Kidney glomerular epithelial cell (primary cell): ENCODE measurements at regions not wholly inside any gene's neighbourhood (a gene's known extent, or its start where the extent isn't known, plus 50 kb on each side); places are given as distances from the start of the nearest gene placed in this dataset.
"Not testable (repeated sequence)": the region's sequence is repeated elsewhere in the genome, so short reads cannot be mapped to it uniquely, and the experiment has no call there.

ENCODE experiments used
- DNase-seq: peaks from one replicate; lab custom pipeline; 2025; lab: John Stamatoyannopoulos, UW

DNA sequence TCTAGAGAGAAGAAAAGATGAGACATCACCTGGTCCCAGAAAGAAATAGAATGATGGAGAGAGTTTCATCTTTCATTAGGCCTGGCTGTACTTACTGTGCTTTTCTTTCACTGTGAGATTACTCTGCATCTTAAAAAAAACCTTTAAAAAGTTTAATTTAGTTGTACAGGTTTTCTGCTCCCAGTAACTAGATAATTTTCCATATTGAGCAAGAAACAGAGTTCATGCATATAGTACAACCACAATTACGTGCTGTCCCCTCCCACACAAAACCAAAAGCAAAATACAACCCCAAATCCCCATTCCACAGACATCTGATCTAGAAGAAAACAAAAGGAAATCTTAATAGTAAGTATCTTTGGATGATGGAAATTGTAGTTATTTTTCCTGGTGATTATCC, 371.2 kb downstream of the SH2D1A start:
- DNase-seq, result no peak

DNA sequence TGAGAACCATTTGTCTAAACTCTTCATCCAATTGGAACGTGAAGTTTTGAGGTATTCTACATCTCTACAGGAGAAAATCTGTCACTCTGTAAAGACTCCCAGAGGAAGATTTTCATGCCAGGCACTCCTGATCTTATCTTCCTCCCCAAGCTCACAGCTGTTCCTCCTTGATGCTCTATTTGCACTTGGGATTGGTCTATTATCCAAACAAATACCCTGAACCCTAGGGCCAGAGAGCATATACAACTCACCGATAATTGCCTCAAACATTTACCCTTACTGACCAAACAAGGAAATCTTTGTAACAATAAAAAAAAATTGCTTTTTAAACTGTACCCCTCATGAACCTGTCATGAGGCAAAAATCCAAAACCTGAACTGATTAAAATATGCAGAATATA, 372.7 kb downstream of the SH2D1A start:
- DNase-seq, result no peak

DNA sequence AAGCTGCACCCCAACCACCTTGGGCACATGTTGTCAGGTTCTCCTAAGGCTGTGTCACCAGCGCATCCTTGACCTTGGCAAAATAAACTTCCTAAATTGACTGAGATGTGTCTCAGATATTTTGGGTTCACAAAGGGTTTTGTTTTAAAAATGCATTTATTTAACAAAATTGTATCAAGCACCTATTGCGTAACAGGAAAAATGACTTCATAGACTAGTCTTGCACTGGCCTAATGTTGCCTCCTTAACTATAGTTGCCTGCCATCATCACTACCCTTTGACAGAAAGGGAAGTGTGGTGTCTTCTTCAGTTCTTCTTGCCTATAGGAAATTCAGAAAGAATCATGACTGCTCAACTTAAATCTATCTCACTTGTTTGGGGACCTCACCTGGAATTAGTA, 374.2 kb downstream of the SH2D1A start:
- no peak for DNase-seq

DNA sequence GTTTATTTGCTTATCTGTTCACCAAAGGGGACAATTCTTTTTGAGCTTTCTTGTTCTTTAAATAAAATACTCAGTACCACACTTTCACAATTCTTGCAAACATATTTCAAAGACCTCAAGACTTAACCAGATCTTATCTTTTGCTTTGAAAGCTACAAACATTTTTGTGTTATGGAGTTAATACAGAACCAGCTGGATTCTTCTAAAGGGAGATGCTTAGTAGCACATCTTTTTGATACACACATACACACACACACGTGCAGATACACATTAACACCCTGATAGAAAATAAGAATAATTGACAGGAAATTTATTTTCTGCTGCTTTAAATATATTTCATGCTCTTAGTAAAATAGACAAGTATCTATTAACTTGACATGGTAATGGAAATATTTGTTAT, 379.1 kb downstream of the SH2D1A start:
- DNase-seq, result no peak

DNA sequence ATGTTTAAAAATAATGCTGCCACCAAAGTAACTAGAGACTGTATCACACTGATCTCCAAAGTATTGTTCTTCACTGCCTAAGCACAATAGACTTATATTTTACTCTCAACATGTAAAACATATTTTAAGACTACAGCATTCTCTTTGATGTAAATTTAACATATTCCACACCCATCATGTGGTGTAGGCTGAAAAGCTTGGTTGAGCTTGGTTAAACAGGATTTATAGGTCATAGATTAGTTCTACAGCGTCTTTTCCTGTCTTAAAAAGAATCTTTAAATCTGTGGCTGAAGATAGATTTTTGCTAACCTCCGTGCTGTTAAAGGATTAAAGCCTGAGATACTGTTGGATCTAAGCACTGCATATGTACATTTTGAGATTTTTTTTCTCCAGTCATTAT, 379.9 kb downstream of the SH2D1A start:
- no peak for DNase-seq

DNA sequence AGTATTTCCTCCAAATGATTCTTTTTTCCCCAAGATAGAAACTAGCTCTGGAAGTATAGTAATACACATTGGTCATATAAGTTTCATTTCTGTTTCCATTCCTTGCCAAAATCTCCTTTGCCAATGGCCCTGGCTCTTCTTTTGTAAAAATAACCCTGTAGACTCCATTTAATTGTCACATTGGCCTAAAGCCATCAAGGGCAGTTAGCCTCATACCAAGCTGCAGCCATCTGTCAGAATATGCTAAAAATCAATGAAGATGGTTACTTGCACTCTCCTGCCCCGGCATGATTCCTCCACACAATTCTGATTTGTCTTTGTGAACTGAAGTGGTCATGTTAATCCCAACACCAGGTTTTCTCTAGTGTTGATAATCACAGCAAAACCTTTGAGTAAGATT, 380.5 kb downstream of the SH2D1A start:
- no peak for DNase-seq

DNA sequence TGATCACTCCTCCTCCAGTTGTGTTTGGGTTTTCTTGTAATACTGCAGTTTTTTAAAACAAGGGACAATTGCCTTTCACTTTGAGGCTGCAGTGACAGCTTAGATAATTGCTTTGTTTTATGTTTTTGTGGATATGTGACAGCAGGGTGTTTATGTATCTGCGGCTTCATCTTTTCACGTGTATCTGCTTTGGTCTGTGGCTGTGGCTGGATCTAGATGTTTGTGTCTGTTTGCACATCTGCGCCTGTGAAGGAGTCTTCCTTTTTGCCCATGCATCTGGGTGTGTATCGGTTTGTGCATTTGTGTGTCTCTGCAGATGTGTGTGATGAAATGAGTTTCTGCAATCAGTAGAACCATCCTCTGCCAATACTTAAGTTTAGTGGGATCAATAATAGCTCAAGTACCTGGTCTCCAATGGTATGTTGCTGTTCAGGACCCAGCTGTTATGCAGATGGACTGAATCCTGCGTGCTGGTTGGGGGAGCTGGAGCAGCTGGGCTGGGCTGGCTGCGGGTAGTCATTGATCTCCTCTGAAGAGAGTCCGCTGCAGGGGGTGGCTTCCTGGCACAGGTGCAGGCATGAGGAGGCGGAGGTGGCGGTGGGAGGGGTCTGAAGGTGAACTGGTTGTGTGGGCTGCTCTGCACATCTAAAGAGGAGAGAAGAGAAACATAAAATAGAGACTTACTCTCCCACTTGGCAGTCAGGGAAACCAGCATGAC, 390.3 kb downstream of the SH2D1A start:
- DNase-seq, result no peak

DNA sequence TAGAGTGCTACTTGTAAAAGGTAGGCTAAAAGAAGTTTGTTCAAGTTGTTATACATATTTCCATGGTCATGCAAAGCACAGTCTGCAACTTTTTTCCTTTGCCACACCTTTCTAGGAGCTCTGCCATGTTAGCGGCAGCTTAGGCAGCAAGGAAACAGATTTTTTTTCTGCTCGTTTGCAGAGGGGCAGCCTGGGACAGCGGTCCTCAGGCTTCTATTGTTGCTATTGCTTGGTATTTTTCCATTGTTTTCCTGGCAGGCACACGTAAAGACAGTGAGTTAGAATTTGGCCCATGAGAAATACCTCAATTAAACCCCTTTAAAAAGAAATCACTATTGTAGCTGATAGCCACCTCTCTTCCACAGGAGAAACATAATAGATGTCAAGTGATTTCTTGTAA, 391.4 kb downstream of the SH2D1A start:
- DNase-seq, result no peak

DNA sequence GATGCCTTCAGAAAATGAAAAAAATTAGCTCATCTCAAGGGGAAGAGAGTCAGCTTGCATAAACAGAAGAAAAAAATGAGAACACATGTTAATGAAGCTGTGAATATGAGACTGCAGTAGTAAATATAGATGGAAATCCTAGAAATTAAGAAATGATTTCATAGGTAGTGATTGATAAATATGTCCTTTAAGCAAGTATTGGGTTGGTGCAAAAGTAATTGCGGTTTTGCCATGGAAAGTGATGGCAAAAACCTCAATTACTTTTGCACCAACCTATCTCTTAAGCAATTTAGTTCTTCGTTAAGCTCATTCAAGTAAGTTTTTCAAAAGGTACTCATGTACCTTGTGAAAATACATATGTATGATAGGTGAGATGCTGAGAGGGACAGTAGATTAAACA, 400.9 kb downstream of the SH2D1A start:
- DNase-seq, result no peak

DNA sequence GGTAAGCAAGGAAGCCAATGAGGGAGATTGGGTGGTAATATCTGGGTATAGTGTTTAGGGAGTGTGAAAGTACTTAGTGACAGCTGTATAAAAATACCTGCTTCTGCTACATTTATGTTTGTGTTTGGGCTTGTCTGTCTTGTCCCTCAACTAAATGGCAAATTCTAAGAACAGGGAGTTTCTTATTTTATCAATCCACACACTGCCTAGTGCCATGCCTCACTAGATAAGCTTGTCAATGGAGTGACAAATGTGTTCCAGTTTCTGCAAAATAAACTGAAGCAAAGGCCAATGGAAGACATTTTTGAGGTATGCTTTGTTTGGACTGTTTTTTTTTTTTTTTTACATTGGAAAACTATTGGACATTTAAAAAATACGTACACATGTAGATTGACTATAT, 418.0 kb downstream of the SH2D1A start:
- DNase-seq, result no peak

DNA sequence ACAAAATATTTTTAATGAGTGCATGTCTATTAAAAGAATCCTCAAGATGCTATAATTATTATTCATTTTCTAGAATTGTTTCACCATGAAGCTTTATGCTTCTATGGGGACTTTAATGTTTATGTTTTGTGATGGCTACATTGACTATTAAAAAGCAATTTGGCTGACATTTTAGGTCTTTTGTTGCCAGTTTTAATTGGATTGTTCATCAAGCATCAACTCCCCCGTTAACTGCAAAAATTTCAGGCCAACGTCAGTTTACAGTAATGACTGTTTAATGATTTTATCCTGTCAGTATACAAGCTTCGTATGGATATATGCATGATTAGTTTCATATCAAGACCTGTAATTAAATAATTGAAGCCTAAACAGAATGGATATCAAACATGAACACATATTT, 422.8 kb downstream of the SH2D1A start:
- DNase-seq, result no peak

DNA sequence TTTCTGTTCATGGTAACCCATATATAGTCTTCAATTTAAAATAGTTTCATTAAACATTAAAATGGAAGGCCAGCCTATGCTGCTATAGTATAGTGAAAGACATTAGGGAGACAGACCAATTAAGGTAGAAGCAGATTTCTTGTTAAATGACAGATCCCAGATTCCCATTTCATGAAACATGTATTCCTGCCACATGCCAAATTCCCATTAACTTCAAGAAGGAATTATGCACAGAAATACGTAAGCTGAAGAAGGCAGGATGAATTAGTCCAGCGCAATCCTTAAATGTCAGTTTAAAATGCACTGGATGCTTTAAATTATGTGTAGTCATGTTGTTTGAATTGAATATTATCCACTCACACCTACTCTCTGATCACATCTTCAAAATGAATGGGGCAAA, 424.9 kb downstream of the SH2D1A start:
- no peak for DNase-seq

DNA sequence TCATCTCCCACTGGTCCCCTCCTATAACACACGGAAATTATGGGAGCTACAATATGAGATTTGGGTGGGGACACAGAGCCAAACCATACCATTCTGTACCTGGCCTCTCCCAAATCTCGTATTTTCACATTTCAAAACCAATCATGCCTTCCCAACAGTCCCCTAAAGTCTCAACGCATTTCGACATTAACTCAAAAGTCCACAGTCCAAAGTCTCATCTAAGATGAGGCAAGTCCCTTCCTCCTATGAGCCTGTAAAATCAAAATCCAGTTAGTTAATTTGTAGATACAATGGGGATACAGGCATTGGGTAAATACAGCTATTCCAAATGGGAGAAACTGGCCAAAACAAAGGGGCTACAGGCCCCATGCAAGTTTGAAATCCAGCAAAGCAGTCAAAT, 441.9 kb downstream of the SH2D1A start:
- DNase-seq, result not testable (repeated sequence)

DNA sequence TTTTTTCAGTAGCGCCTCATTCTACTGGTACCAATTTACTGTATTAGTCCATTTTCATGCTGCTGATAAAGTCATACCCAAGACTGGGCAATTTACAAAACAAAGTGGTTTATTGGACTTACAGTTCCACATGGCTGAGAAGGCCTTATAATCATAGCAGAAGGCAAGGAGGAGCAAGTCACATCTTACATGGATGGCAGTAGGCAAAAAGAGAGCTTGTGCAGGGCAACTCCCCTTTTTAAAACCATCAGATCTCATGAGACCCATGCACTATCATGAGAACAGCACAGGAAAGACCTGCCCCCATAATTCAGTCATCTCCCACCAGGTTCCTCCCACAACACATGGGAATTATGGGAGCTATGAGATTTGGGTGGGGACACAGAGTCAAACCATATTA, 443.5 kb downstream of the SH2D1A start:
- DNase-seq, result not testable (repeated sequence)

DNA sequence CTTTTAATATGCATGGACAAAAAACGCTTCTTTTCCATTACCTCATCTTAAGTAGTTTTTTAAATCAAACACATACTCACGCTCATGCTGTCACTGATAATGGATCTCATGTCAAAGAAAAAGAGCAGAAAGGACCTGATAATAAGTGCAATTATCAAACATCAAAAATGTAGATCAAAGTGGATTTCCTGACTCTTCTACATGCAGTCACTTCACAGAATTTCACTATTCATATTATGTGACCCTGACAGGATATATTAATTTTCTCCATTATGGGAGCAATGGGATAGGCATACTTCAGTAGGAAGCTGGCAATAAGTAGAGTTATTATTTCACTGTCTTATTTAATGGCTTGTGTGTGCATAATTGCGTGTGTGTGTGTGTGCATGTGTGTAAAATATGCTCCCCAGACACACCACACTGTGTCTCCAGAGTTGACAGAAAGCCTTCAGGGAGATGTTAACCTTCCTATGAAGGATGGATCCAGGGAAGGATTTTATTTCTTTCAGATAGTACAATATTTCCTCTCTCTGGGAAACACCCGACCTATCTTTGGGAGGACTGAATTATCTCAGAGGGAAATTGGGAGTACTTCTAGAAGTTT, 445.2 kb downstream of the SH2D1A start:
- no peak for DNase-seq

DNA sequence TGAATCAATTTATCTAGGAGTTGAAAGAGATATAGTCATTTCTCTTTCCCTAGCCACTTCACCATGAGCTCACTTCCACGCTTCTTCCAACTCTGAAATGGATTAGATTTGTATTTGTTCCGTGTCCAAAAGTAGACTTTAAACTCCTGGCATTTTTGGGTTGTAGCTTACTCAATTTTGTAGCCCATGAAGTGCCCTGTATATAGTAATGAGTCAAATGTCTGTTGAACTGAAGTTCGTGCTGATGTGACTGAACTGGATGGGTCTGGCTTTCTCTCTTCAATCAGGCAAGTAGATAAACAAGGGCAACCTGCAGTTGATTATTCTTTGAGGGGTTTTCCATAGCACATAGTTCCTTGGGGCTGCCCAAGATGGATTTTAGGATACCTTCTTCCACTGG, 450.6 kb downstream of the SH2D1A start:
- DNase-seq, result no peak

DNA sequence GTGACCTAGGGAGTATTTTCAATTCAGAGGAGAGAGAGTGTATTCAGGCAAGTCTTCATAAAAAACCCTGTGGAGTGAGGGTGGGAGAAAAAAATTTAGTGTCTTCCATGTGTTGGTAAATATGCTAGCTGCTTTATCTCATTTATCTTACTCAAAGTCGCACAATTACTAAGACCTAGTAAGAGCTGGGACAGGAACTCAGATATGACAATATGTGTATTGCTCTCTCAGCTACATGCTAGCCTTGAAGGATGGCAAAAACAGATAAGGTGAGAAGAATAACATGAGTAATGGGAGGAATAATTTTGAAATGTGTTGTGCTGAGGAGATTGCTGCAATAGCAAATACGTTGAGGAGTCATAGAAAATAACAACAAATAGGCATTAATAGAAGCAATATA, 458.6 kb downstream of the SH2D1A start:
- no peak for DNase-seq

DNA sequence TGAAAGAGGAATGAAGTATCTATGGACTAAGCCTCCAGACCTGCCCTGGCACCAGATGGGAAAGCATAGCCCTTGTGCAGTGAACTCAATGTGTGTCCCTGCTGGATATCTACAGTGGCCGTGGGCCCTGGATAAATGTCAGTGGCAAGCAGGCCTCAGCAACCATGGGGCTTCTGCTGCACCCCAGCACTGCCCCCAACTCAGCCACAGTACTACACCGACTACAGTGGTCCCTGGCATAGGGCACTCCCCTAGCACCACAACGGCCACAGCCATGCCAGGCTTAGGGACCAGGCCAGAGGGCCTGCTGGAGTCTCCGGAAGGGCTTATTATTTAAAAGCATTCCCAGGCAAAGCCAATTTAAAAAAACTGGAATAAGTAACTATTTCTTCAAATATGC, 459.1 kb downstream of the SH2D1A start:
- DNase-seq, result no peak

DNA sequence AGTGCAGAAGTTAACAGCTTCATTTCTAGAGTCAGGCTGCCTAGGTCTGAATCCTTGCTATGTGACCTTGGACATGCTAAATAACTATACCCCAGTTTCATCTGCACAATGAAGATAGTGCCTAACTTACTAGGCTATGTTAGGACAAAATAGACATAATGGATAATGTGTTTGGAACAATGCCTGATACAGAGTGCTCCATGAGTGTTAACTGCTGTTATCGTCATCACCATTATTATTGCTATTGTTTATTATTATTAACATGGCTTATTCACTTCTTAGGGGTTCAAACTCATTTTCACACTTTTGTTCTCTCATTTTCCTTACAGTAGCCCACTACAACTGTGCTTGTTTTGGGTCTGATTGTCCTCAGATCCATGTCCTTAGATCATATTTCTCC, 467.7 kb downstream of the SH2D1A start:
- DNase-seq, result no peak

DNA sequence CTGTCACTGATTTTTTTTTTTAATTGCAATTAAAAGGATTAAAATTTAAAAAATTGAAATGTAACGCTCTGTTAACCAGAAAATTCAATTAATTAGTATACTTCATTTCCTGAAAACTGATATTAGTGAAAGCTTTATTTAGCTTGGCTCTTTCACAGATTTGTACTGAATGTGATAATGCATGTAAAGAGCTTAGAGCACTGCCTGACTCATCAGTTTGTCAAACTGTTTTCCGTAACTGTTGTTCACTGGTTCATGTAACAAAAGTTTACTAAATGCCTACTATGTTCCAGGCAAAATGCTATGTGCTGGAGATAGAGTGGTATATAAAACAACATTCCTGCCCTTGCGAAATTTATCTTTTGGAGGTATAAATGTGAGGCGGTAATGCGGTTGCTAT, 471.7 kb downstream of the SH2D1A start:
- no peak for DNase-seq

DNA sequence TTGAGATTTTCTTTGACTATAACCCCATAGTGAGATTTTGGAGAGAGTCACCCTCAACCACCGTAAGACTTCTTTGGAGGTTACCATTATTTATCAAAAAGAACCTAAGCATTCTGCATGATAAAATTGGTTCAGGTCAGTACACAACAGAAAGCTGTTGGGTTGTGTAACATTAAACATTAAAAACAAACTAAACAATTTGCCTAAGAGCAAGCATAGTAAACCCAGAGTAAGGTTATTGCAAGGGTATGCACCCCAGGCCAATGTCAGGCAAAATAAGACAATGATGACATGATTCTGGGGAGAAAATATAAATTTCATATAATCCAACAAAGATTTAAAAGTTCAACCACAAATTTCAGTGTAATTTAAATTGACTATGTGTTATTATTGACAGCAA, 472.4 kb downstream of the SH2D1A start:
- no peak for DNase-seq

DNA sequence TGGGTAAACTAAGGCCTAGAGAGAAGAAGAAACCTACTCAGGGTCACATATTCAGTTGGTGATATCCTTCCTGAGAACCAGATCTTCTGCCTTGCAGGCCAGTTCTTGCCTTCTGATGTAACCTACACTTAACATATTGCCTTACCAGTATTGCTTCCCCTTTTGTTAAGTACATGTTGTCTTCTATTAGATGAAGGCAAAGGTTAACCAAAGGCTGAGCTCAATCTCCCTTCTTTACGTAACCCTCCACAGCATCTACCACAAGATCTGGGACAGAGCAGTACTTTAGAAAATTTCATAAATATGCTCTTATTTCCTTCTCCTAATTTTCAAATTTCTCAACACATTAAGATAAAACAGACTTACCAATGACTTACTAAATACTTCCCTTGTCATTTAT, 474.4 kb downstream of the SH2D1A start:
- no peak for DNase-seq

DNA sequence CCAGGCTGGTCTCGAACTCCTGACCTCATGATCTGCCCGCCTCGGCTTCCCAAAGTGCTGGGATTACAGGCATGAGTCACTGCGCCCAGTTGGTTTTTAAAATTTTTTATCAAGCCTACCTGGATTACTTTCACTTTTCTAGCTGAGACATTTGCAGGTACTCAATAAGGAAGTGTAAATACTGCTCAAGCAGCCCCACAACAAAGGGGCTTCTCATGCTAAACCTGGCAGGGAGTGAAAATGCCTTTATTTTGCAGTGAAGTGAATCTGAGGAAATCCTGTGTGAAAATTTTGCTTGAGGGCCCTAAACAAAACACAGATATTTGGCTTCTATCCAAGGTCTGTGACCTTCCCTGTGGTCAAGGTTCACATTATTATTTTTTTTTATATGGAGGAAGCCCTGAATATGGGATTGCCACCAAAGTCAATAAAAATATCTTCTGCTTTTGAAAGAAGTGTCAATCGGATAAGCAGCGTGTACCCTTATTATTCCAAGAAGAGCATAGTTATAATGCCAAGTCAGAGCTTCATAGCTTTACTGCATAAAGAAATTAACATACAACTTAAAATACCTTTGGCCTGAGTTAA, 481.0 kb downstream of the SH2D1A start:
- DNase-seq, result no peak

DNA sequence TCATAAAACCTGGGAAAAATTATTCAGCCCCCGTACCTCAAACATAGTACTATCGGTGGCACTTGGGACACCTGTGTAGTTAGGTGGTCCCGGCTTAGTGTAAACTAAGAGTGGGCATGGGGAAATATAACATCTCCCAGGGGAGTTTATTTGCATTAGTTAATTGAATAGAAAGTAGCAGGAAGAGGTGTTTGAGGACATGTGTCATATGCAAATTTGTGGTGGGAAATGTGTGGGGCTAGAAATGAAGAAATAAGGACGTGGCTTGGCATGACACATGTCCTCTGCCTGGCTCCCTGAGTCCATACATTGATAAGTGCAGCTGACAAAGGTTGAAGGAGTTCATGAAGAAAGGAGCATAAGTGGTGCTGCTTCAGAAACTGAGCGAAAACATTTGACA, 483.6 kb downstream of the SH2D1A start:
- no peak for DNase-seq
